ENCODE measurements at regions not wholly inside any gene's neighbourhood (a gene's known extent, or its start where the extent isn't known, plus 50 kb on each side); places are given as distances from the start of the nearest gene placed in this dataset.

DNA sequence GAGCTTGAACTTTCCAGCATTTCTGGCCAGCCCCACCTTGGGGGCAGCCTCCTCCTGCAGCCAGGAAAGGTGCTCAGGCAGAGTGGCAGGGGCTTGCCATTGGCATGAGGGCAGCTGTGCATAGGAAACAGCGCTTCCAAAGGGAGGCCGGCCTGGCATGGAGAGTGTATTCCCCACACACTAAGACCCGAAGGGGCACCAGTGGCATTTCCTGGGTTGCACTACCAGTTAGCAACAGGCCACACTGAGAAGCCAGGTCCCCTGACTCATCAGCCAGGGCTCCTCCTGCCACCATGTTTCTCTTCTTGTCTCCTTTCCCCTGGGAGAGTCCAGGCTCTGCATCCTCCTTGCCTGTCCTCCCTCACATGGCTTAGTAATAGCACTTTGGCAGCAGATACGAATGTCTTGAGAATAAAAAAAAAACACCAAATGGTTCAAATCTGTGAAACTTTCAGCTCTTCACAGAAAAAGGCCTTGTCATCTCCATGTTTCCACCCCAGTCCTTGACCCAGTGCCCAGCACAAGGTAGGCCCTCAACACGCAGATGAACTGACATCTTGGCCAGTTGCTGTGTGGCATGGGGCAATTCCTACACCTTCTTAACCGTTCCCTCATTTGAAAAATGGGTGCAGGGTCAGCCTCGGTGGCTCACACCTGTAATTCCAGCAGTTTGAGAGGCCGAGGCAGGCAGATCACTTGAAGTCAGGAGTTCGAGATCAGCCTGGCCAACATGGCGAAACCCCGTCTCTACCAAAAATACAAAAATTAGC is 180.4 kb downstream of the SMAD6 start:
- Histone ChIP-seq H3K79me2 (ENCODE audit: control insufficient read depth in 1 of 2, insufficient read depth in 2 of 2, low read length in 2 of 2) (no peaks in the 10 kb centered on the region), H4K20me1 (replicated peaks in 1 of 2; ENCODE audit: control insufficient read depth in 1 of 2, insufficient read depth in 2 of 2, low read length in 2 of 2) (no peaks in the 10 kb centered on the region), H3K23ac (ENCODE audit: insufficient read length) (no peak overlapping the region), H3K14ac (ENCODE audit: insufficient read length) (no peak overlapping the region), H3K9me3 (ENCODE audit: insufficient read depth in 2 of 2, low read depth in 1 of 2, low read length in 1 of 2) (peaks cover 0 to 9% of the 10 kb centered on the region in 2 experiments; a peak in 2 of 4 replicates), H2BK12ac (ENCODE audit: low read depth, low read length) (peak overlapping the region; percentile 99), H3K56ac (replicated peaks; ENCODE audit: insufficient read length, low read depth, low read length) (no peak overlapping the region), H3K4me2 (ENCODE audit: insufficient read depth in 1 of 2, low read depth in 2 of 2, low read length in 2 of 2) (peak overlapping the region in 1 of 2 experiments; percentile 58; a peak in 1 of 4 replicates), H3K4me1 (replicated peaks in 1 of 4; ENCODE audit: control insufficient read depth in 3 of 4, insufficient read depth in 4 of 4, low read length in 3 of 4) (peaks cover 0 to 9% (median 4%) of the 10 kb centered on the region in 4 experiments; a peak in 5 of 7 replicates), H4K91ac (replicated peaks; ENCODE audit: insufficient read length, low read length) (peak overlapping the region; percentile 84), H3K23me2 (ENCODE audit: low read depth, low read length) (no peaks in the 10 kb centered on the region), H3K18ac (ENCODE audit: extremely low read depth, low read length) (peak overlapping the region; percentile 32; the same call in 1 of the 2 replicates), H2BK20ac (ENCODE audit: low read length) (peak overlapping the region; percentile 87; the same call in 1 of the 2 replicates), H3K4me3 (ENCODE audit: extremely low read depth in 1 of 4, insufficient read depth in 2 of 4, low read depth in 3 of 4, low read length in 4 of 4) (no peak overlapping the region), H2AK5ac (ENCODE audit: low read depth, low read length) (peak overlapping the region; percentile 99), H3K79me1 (ENCODE audit: low read depth, low read length) (no peaks in the 10 kb centered on the region), H4K5ac (ENCODE audit: insufficient read length, low read depth, low read length) (no peak overlapping the region), H3K27ac (ENCODE audit: low read depth, low read length) (no peak overlapping the region), H2AFZ (ENCODE audit: low read length) (no peak overlapping the region), H2BK15ac (ENCODE audit: low read length) (0 out of 2 replicates have a peak overlapping the region, but pooled peaks have one; percentile 92), H3K36me3 (ENCODE audit: control insufficient read depth in 2 of 4, insufficient read depth in 4 of 4, low read length in 3 of 4) (no peaks in the 10 kb centered on the region), H4K8ac (ENCODE audit: extremely low read depth, insufficient read depth, low read length) (no peak overlapping the region), H3K4ac (replicated peaks; ENCODE audit: insufficient read length, low read depth, low read length) (peak overlapping the region; percentile 94), H3K27me3 (replicated peaks in 1 of 4; ENCODE audit: control insufficient read depth in 3 of 4, extremely low read depth in 1 of 4, insufficient read depth in 3 of 4, low read length in 3 of 4) (no peaks in the 10 kb centered on the region), H2BK120ac (replicated peaks; ENCODE audit: low read depth, low read length) (peak overlapping the region; percentile 28), H2BK5ac (ENCODE audit: low read depth, low read length) (peak overlapping the region; percentile 85), H3K9ac (replicated peaks in 1 of 4; ENCODE audit: extremely low read depth in 1 of 4, low read depth in 3 of 4, low read length in 3 of 4) (no peak overlapping the region)
- DNase-seq (ENCODE audit: low read depth in 1 of 2, low spot score in 2 of 2) (peak in 1 of 2 experiments; percentile 43), FAIRE-seq (no peak)
- 99% methylated on average over 11 of the region's 11 CpGs; no CpG with 5 or more reads in 1 of the 2 experiments for WGBS, 2 experiments (ENCODE audit: extremely low coverage in 1 of 2, insufficient coverage in 1 of 2, insufficient read length in 1 of 2, insufficient replicate concordance in 2 of 2, low coverage in 1 of 2, low lambda C conversion rate in 2 of 2, missing lambda C conversion rate in 1 of 2)
- TF ChIP-seq, protein P1, sequence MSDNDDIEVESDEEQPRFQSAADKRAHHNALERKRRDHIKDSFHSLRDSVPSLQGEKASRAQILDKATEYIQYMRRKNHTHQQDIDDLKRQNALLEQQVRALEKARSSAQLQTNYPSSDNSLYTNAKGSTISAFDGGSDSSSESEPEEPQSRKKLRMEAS (IDR thresholded peaks at IDR 0.05): no peak
- CTCF ChIA-PET (ENCODE audit: partially characterized antibody): interaction anchor here (1.1 to 3.5 kb wide), 5 partner anchors 14 to 177 kb away, joined by 3 to 27 read pairs (median 4); no protein-coding TSS in a partner anchor
- POLR2A ChIA-PET (ENCODE audit: partially characterized antibody): no interaction called here
